ENCODE measurements at regions not wholly inside any gene's neighbourhood (a gene's known extent, or its start where the extent isn't known, plus 50 kb on each side); places are given as distances from the start of the nearest gene placed in this dataset.

GRCh38 chr6:4503700-4504099 lies 272.5 kb upstream of the CDYL start:
- TF ChIP-seq, protein P1, sequence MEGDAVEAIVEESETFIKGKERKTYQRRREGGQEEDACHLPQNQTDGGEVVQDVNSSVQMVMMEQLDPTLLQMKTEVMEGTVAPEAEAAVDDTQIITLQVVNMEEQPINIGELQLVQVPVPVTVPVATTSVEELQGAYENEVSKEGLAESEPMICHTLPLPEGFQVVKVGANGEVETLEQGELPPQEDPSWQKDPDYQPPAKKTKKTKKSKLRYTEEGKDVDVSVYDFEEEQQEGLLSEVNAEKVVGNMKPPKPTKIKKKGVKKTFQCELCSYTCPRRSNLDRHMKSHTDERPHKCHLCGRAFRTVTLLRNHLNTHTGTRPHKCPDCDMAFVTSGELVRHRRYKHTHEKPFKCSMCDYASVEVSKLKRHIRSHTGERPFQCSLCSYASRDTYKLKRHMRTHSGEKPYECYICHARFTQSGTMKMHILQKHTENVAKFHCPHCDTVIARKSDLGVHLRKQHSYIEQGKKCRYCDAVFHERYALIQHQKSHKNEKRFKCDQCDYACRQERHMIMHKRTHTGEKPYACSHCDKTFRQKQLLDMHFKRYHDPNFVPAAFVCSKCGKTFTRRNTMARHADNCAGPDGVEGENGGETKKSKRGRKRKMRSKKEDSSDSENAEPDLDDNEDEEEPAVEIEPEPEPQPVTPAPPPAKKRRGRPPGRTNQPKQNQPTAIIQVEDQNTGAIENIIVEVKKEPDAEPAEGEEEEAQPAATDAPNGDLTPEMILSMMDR (IDR thresholded peaks at IDR 0.05): no peak
- TF ChIP-seq POLR2A (IDR thresholded peaks at IDR 0.05): no peak
- TF ChIP-seq POLR2AphosphoS5 (IDR thresholded peaks at IDR 0.05): no peak

All from sigmoid colon (tissue), 4 donors.